ENCODE measurements at regions not wholly inside any gene's neighbourhood (a gene's known extent, or its start where the extent isn't known, plus 50 kb on each side); places are given as distances from the start of the nearest gene placed in this dataset.
"Not testable (repeated sequence)": the region's sequence is repeated elsewhere in the genome, so short reads cannot be mapped to it uniquely, and the experiment has no call there.

DNA sequence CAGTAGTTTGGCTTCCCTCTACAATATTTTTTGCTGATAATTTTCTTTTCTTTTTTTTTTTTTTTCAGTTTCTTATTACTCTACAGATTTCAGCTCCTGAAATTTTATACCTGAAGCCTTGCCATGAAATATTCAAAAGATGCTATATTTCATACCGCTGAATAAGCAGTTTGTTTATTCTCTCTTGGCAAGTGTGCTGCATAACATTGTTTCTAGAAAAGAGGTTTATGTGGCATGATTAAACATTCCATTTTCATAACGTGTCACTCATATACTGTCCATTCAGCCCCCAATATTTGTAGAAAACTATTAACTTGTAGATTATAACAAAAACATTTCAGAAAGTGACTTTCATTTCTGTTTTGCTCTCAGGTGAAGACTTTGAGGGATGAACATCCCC lies 174.4 kb upstream of the NOX3 start:
- no peaks in the 10 kb centered on the region for H3K4me1 Mint-ChIP-seq
- H3K36me3 Mint-ChIP-seq (ENCODE audit: low read depth): no peaks in the 10 kb centered on the region
- H3K27me3 Mint-ChIP-seq (ENCODE audit: low read depth): no peaks in the 10 kb centered on the region
- H3K27ac Mint-ChIP-seq: no peak overlapping the region
- no peak overlapping the region for H3K4me3 Mint-ChIP-seq
- H3K9me3 Mint-ChIP-seq: no peaks in the 10 kb centered on the region
- TF ChIP-seq, protein P1, sequence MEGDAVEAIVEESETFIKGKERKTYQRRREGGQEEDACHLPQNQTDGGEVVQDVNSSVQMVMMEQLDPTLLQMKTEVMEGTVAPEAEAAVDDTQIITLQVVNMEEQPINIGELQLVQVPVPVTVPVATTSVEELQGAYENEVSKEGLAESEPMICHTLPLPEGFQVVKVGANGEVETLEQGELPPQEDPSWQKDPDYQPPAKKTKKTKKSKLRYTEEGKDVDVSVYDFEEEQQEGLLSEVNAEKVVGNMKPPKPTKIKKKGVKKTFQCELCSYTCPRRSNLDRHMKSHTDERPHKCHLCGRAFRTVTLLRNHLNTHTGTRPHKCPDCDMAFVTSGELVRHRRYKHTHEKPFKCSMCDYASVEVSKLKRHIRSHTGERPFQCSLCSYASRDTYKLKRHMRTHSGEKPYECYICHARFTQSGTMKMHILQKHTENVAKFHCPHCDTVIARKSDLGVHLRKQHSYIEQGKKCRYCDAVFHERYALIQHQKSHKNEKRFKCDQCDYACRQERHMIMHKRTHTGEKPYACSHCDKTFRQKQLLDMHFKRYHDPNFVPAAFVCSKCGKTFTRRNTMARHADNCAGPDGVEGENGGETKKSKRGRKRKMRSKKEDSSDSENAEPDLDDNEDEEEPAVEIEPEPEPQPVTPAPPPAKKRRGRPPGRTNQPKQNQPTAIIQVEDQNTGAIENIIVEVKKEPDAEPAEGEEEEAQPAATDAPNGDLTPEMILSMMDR (IDR thresholded peaks at IDR 0.05; ENCODE audit: unreplicated experiment in 3 of 3): no peak

DNA sequence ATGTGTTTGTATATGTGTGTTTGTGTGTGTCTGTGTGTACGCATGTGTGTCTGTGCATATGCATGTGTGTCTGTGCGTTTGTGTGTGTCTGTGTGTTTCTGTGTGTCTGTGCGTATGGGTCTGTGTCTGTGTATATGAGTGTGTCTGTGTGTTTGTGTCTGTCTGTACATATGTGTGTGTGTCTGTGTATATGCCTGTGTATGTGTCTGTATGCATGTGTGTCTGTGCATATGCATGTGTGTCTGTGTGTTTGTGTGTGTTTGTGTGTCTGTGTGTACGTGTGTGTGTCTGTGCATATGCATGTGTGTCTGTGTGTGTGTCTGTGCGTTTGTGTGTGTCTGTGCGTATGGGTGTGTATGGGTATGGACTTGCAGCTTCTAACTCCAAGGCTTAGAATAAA lies 174.0 kb upstream of the NOX3 start:
- Mint-ChIP-seq H3K27me3 (ENCODE audit: low read depth) (no peaks in the 10 kb centered on the region), H3K9me3 (no peaks in the 10 kb centered on the region), H3K4me3 (no peak overlapping the region), H3K27ac (no peak overlapping the region), H3K4me1 (no peaks in the 10 kb centered on the region), H3K36me3 (ENCODE audit: low read depth) (no peaks in the 10 kb centered on the region)
- TF ChIP-seq, protein P1 (IDR thresholded peaks at IDR 0.05; ENCODE audit: unreplicated experiment in 3 of 3): no peak

DNA sequence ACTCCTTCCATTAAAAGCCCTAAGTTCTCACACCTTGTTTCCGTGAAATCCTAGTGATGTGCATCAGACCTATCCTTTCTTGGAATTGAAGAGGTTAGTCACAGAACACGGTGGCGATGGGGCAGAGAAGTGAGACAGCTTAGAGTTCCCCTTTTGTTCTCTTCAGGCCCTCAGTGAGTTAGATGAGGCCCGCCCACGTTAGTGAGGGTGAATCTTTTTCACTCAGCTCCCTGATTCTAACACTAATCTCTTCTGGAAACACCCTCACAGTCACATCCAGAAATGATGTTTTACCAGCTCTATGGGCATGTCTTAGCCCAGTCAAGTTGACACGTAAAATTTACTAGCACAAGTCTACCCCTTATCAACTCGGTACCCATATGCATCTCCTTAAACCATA lies 172.7 kb upstream of the NOX3 start:
- no peaks in the 10 kb centered on the region for H3K36me3 Mint-ChIP-seq (ENCODE audit: low read depth)

DNA sequence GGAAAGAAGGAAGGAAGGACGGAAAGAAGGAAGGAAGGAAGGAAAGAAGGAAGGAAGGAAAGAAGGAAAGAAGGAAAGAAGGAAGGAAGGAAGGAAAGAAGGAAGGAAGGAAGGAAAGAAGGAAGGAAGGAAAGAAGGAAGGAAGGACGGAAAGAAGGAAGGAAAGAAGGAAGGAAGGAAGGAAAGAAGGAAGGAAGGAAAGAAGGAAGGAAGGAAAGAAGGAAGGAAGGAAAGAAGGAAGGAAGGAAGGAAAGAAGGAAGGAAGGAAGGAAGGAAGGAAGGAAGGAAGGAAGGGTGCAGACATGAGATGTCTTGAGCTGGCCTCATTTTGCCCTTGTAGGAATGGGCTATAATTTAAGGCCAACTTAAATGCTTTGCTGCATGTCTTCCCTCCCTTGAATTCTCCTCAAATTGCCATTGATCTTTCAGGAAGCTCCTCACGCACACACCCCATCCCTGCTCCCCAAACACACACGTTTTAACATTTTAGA lies 172.1 kb upstream of the NOX3 start:
- not testable (repeated sequence) for H3K4me1 Mint-ChIP-seq; H3K9me3 Mint-ChIP-seq; H3K4me3 Mint-ChIP-seq; H3K27ac Mint-ChIP-seq; H3K36me3 Mint-ChIP-seq (ENCODE audit: low read depth); H3K27me3 Mint-ChIP-seq (ENCODE audit: low read depth)

More for the DNA sequence above, 172.7 kb upstream of the NOX3 start:
- TF ChIP-seq, protein P1 (IDR thresholded peaks at IDR 0.05; ENCODE audit: unreplicated experiment in 3 of 3): no peak
- no peaks in the 10 kb centered on the region for H3K4me1 Mint-ChIP-seq
- H3K9me3 Mint-ChIP-seq: no peaks in the 10 kb centered on the region
- no peak overlapping the region for H3K4me3 Mint-ChIP-seq
- no peaks in the 10 kb centered on the region for H3K27me3 Mint-ChIP-seq (ENCODE audit: low read depth)
- no peak overlapping the region for H3K27ac Mint-ChIP-seq

DNA sequence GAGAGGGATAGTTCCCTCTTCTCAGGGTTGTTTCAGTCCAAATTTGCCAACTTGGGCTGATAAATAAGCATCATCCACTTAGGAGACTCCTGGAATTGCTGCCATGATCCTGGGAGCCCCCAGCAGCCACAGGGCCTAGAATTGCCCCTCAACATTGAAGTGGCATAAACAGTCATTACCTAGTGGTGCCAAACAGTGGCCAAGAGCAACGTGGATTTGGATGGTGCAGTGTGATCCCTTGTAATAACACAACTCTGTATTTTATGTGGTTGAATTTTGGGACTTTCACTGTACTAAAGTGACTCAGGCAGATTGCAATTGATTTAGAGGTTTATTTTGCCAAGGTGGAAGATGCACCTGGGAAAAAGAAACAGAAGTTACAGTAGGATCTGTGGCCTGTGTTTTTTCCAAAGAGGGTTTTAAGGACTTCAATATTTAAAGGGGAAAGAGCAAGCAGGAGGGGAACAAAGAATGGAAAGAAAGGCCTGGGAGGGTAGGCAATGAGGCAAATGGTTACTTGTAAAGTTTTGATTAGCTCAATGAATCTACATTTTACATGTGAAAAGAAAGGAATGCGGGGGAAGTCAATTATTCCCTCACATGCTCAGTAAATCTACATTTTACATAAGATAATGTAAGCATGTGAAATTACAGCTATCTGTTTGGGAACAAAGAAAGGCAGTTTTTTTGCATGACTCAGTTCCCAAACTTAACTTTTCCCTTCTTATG lies 168.0 kb upstream of the NOX3 start:
- H3K27ac Mint-ChIP-seq: no peak overlapping the region
- H3K27me3 Mint-ChIP-seq (ENCODE audit: low read depth): no peaks in the 10 kb centered on the region
- no peaks in the 10 kb centered on the region for H3K36me3 Mint-ChIP-seq (ENCODE audit: low read depth)
- H3K4me1 Mint-ChIP-seq: no peaks in the 10 kb centered on the region
- H3K9me3 Mint-ChIP-seq: no peaks in the 10 kb centered on the region
- no peak overlapping the region for H3K4me3 Mint-ChIP-seq
- TF ChIP-seq, protein P1 (IDR thresholded peaks at IDR 0.05; ENCODE audit: unreplicated experiment in 3 of 3): no peak

DNA sequence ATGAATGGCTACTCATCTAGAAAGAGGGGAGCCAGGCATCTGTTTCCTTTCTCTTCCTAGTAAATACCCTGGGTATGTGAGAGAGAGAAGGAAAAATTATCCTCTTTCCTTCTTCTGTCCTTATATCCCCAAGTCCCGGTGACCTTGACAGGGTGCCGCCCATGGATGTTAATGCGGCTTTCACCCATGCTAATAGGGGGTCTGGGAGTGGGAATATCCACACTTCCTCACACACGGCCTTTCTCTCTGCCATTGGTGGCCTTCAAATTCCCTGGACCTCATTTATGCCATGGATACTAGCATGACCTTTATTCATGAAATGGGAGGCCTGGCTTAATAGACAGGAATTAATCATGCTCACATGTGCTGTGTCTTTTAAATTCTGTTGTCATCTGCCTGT lies 159.0 kb upstream of the NOX3 start:
- H3K4me3 Mint-ChIP-seq: no peak overlapping the region
- peaks cover 40% of the 10 kb centered on the region for H3K9me3 Mint-ChIP-seq
- no peak overlapping the region for H3K27ac Mint-ChIP-seq
- H3K36me3 Mint-ChIP-seq (ENCODE audit: low read depth): peaks cover 4% of the 10 kb centered on the region
- peaks cover 4% of the 10 kb centered on the region for H3K27me3 Mint-ChIP-seq (ENCODE audit: low read depth)
- H3K4me1 Mint-ChIP-seq: no peaks in the 10 kb centered on the region
- TF ChIP-seq, protein P1 (IDR thresholded peaks at IDR 0.05; ENCODE audit: unreplicated experiment in 3 of 3): no peak
